Neural progenitor cell (in vitro differentiated cells): ENCODE measurements at regions not wholly inside any gene's neighbourhood (a gene's known extent, or its start where the extent isn't known, plus 50 kb on each side); places are given as distances from the start of the nearest gene placed in this dataset.

Experiments
- CTCF ChIP-seq: fragments of 200-600 bp; sonication (generic); IDR thresholded peaks from 2 replicates; pipeline ENCODE4 v1.5.1; 2017; ENCODE audit warnings: antibody characterized with exemption, mild to moderate bottlenecking
- EZH2 ChIP-seq: fragments of 200-600 bp; sonication (generic); IDR thresholded peaks from 2 replicates; pipeline ENCODE4 v1.6.1; 2017; ENCODE audit warnings: antibody characterized with exemption, mild to moderate bottlenecking, moderate library complexity
- EZH2phosphoT487 ChIP-seq: fragments of 200-600 bp; sonication (generic); IDR thresholded peaks from 2 replicates; pipeline ENCODE4 v1.6.1; 2017; ENCODE audit warnings: antibody characterized with exemption

GRCh38 chr5:25393256-25393655, 748.5 kb upstream of the CDH10 start:
- TF ChIP-seq CTCF (no peak), EZH2 (no peak), EZH2phosphoT487 (no peak)
